ENCODE measurements at regions not wholly inside any gene's neighbourhood (a gene's known extent, or its start where the extent isn't known, plus 50 kb on each side); places are given as distances from the start of the nearest gene placed in this dataset.

GRCh38 chr2:52668724-52669123 lies 1098.9 kb upstream of the CHAC2 start:
- ChIA-PET CTCF (no interaction called here), RAD21 (ENCODE audit: unreplicated experiment) (no interaction called here), POLR2A (no interaction called here), SMC1A (ENCODE audit: uncharacterized antibody, unreplicated experiment) (no interaction called here)
- Histone ChIP-seq H3K4me2 (ENCODE audit: control insufficient read depth, insufficient read depth) (no peak overlapping the region), H3K9me3 (replicated peaks; ENCODE audit: control insufficient read depth, insufficient read depth, low read length) (no peaks in the 10 kb centered on the region), H2AFZ (ENCODE audit: control insufficient read depth, low read depth, low read length) (no peak overlapping the region), H3K27me3 (replicated peaks in 1 of 2; ENCODE audit: control insufficient read depth in 2 of 2, insufficient read depth in 2 of 2, low read length in 1 of 2) (no peaks in the 10 kb centered on the region), H3K79me2 (ENCODE audit: control insufficient read depth, insufficient read depth, low read length) (no peaks in the 10 kb centered on the region), H3K4me1 (ENCODE audit: control insufficient read depth, insufficient read depth, low read length) (no peaks in the 10 kb centered on the region), H3K36me3 (ENCODE audit: control insufficient read depth in 2 of 2, insufficient read depth in 2 of 2, low read length in 1 of 2) (no peaks in the 10 kb centered on the region), H3K27ac (ENCODE audit: control insufficient read depth, insufficient read depth) (no peak overlapping the region), H3K4me3 (no peak overlapping the region), H4K20me1 (ENCODE audit: control insufficient read depth, insufficient read depth) (no peaks in the 10 kb centered on the region), H3K9ac (ENCODE audit: control insufficient read depth, insufficient read depth, low read length) (no peak overlapping the region)
- no peak for DNase-seq (ENCODE audit: low read depth, low spot score)
- 0% methylated on average over 1 of the region's 1 CpG for WGBS (ENCODE audit: insufficient coverage, insufficient replicate concordance, low lambda C conversion rate, missing lambda C conversion rate)
- intact Hi-C loops (cut with micrococcal nuclease; ENCODE audit: unreplicated experiment) (no loop called here), in situ Hi-C loops (cut with MboI) (no loop called here)
- BruUV-seq (replicated peaks): no TSS peak
- no peak for ATAC-seq
- FAIRE-seq: no peak
- TF ChIP-seq HCFC1 (IDR thresholded peaks at IDR 0.05; ENCODE audit: low read length) (no peak), RAD21 (IDR thresholded peaks at IDR 0.05; ENCODE audit: insufficient read depth, low read depth, low read length) (no peak), ZNF687 (IDR thresholded peaks at IDR 0.05) (no peak), BCL3 (IDR thresholded peaks at IDR 0.05; ENCODE audit: borderline replicate concordance, insufficient read depth, low read depth, low read length, poor library complexity, severe bottlenecking) (no peak), ZBTB11 (CRISPR knock-in tag; IDR thresholded peaks at IDR 0.05) (no peak), SREBF1 (IDR thresholded peaks at IDR 0.05; ENCODE audit: low read length) (no peak), ZBTB33 (IDR thresholded peaks at IDR 0.05) (no peak), ZNF592 (IDR thresholded peaks at IDR 0.05) (no peak)
